NCI-H2227 (cell line): ENCODE measurements at regions not wholly inside any gene's neighbourhood (a gene's known extent, or its start where the extent isn't known, plus 50 kb on each side); places are given as distances from the start of the nearest gene placed in this dataset.
"Not testable (repeated sequence)": the region's sequence is repeated elsewhere in the genome, so short reads cannot be mapped to it uniquely, and the experiment has no call there.

Experiments used
- DNase-seq: peaks from one replicate; lab custom pipeline; 2025; ENCODE audit not compliant: unreplicated experiment; lab: John Stamatoyannopoulos, UW

GRCh38 chr10:11668847-11669610 lies 57.6 kb upstream of the USP6NL start:
- no peak for DNase-seq

GRCh38 chr10:11667756-11668155 lies 56.3 kb upstream of the USP6NL start:
- DNase-seq, result no peak

DNA sequence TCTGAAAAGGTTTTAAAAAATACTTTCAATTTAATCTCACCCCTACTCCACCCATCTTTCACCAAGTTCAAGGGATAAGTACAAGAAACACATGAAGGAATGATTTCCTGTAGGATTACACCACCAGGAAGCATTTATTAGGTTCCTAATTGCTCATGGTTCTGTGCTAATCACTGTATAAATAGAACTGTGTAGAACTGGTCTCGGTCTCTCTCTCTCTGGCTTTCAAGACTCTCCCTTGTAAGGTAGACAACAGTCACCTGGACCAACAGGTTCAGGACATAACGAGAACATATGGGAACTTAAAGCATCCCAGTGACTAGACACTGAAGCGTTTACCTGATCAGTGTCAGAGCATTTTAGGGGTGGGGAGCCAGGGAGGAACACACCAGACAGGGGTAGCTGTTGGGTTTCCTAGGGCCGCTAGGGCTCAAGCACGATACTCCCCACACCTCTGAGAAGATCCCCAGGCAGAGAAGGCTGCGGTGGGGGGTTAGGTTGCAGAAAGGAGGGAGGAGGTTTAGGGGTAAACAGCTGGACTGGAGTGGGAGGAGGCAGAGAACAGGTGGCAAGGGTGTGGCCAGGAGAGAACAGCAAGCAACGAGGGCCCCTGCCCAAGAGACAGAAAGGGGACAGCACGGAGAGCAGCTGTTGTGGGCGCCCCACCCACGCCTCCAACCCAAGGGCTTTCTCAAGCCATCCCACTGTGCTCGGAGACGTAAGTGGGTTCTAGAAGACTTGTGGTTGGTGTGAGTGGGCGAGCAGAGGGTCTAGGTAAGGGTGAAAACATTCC lies 52.5 kb upstream of the USP6NL start:
- DNase-seq, result no peak

GRCh38 chr10:11663126-11663515 lies 51.7 kb upstream of the USP6NL start:
- DNase-seq, result not testable (repeated sequence)

DNA sequence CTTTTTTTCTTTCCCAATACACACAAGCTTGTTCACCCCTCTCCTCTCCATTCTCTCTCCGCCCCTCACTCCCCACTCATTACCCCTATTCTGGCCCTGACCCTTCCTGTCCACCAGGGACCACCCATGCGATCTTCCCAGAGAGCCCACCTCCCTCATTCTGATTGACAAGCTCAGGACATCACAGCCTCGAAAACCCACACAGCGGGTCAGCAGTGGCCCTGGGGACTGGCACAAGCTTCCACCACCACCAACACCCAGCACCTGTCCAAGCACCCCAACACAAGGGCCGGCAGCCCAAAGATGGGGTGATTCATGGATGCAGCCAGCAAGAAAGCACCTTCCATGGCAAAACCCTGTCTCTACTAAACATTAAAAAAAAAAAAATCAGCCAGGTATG lies 50.0 kb upstream of the USP6NL start:
- DNase-seq, result no peak
